HCEC 1CT (cell line): ENCODE measurements at regions not wholly inside any gene's neighbourhood (a gene's known extent, or its start where the extent isn't known, plus 50 kb on each side); places are given as distances from the start of the nearest gene placed in this dataset.
A peak's percentile ranks its signal among the peaks of the same experiment; 100 is the strongest.

Source experiments
- DNase-seq: peaks from one replicate; pipeline ENCODE4 v3.0.0-alpha.2; 2017

GRCh38 chr6:145306489-145306888 is 428.8 kb downstream of the EPM2A start:
- no peak for DNase-seq

- DNase-seq = peak; percentile 94
Observed at GRCh38 chr6:145309842-145310535, 425.3 kb downstream of the EPM2A start.

- no peak for DNase-seq
Observed at GRCh38 chr6:145312481-145312880, 422.8 kb downstream of the EPM2A start.

DNA sequence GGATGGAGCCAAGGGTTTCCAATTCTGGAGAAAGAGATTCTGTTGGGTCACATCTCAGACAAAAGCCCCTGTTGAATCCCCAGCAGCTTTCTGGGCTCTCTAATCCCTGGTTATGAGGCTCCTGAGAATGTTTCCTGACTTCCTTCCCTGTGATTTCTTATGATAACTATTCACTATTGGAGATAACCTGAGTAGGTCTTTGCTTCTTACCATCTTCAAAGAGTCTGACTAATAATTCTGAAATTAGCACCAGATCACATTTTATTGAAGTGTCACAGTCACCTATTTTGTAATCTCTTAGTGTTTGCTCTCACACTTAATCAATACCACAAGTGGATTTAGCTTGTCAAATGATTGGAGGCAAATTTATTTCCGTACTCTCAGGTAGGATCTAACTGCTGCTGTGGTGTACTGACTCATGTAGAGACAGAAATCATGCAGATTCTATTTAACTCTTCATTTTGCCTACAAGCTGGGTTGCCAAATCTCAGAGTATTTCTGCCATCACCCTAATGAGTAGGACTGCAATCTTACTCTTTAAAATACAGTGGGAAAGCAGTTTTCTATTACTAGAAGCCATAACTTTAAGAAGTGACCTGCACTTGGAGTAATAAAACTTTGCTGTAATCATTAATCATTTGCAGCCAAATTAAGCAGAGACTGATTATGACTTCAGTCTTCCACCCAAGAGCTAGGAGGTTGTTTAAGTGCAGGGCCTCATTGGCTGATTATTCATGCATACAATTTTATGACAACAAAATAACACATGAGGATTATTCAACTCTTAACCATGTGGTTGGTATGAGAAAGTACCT is 422.1 kb downstream of the EPM2A start:
- peak; percentile 10 for DNase-seq

DNA sequence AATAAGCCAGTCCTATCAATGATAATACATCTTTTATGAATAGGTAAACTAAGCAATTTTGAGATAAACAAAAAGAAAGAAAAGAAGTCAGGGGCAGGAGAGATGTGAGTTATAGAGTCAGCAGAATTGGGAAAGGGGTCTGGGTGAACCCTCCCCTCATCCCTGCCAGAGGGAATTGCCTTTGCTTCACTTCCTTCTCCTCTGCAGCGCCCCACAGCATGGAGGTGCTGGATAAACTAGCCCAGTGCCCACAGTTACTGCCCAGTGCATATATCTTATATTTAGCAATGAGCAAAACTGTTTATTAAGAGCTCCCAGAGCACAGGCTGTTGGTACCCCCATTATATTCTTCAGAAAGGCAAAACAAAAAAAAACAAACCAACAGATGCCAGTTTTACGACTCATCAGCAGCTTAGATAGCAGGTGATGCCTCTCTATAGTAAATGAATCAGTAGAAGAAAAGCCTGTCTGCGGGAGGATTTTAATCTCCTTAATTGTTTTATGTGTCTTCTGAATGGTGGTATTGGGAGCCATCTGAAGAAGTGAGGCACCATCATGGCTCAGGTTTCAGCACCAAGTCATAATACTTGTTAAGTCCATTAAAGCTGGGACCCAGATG is 419.2 kb downstream of the EPM2A start:
- peak; percentile 14 for DNase-seq

- DNase-seq = no peak
Observed at GRCh38 chr6:145318952-145319351, 416.4 kb downstream of the EPM2A start.

GRCh38 chr6:145319605-145320004 is 415.7 kb downstream of the EPM2A start:
- DNase-seq = no peak

DNA sequence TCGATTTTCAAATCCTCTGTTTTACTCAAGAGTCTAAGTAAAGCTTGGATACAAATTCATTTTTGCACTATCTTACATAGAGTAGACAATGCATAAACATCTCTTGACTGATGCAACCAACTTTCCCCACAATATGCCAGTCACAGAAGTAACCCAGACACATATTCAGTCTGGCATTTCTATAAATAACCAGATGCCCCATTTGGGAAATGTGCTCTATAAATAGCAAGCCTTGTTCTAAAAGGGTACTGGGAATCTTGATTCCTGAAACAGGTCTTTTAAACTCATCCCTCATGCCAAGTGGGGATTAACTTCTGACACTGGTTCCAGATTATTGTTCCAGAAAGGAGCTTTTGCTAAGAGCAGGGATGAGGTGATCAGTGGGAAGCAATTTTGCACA is 411.7 kb downstream of the EPM2A start:
- no peak for DNase-seq

DNA sequence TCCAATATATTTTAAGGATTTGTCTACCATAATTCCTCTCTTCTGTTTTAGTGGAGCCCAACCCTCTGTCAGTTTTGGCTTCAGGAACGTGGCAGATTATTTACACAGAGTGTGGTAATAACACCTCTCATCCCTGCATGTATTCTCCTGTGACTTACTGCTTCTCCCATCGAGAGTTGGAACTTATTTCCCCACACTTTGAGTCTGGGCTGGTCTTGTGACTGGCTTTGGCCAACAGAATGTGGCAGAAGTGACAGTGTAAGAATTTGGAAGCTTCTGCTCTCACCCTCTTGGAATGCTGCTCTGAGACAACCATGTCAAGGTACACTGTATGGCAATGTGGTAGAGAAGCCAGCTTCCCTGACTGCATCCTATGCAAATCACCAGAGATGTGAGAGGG is 407.7 kb downstream of the EPM2A start:
- DNase-seq = no peak

- no peak for DNase-seq
Observed at GRCh38 chr6:145329257-145329656, 406.1 kb downstream of the EPM2A start.

DNA sequence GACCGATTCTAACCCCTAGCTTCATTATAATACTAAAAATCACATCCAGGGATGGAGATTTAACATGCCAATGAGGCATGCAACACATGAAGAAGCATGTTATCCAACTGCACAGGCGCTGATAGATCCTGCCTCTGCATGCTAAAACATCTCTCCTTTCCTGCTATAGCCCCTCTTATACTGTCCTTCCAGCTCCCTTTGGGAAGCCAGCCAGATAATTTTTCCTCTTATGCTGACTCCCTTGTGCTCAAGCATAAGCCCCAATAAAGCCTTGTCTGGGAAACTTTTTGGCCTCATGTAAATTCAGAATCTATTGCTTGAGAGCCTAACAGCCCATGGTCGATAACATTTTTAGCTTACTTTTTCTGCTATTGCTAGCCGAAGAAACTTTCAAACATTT is 404.3 kb downstream of the EPM2A start:
- no peak for DNase-seq

GRCh38 chr6:145332011-145332410 is 403.3 kb downstream of the EPM2A start:
- DNase-seq = no peak

- DNase-seq = no peak
Observed at GRCh38 chr6:145336119-145336518, 399.2 kb downstream of the EPM2A start.

DNA sequence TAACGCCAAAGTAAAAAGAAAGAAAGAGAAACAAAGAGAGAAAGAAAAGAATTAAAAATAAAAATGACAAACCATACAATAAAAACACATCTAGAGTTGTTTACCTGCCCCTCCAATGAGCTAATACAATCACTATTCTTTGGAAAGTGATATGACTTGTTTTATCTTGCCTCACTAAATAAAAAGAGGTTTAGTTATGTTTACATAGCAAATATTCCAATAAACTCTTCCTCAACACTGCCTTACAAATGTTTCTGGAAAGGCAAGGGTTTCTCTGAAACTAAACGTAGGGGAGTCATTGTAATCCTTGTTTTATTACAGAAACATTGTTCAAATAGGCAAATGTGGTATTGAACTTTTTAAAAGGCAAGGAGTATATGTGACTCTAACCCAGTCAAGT is 396.2 kb downstream of the EPM2A start:
- DNase-seq = no peak

DNA sequence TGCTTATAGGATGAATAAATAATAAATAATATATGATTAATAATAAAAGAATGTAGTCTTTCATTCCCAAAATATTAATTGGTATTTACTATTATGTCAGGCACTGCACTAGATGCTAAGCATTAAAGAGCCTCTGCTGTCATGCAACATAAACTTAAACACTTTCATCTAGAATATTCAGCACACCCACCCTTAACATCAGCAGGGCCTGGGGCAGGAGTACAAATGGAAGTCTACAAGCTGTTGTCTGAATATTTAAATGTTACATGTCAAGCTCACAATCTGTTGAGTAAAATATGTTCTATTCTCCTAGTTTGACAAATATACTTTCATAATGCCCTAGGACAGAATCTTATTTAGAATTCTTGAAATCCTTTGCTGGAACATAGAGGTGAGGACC is 395.1 kb downstream of the EPM2A start:
- DNase-seq = no peak

DNA sequence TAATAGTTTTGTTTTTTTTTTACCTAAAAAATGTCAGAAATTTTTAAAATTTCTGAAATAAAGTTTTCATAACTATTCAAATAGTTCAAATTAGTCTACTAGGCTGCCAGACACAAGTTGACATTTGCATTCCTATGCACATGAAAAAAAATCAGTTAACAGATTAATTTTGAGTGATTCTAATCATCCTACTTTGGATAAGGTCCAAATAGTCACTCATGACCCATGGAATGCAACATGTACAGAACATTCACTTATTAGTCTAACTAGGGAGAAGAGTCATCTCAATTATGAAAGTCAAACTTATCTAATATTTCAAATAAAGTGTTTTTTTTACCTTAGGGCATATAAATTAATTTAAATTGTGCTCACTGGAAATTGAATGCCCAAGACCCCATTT is 390.2 kb downstream of the EPM2A start:
- no peak for DNase-seq

DNA sequence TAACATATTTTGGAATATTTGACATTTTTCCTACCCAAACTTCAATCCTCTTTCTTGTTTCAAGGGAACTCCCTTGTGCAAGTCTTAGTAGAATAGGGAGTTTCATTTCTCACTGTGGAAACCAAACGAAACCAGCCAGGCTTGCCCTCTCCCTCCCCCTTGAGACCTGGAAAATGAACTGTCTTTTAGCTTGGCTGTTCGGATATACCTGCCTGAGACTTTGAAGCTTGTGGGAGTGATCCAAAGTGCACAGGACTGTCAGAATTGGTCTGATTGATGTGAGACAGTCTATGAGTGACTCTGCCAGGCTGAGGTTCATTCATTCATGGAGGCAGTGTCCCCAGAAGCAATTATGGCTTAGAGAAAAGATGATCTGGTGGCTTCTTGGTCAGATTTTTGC is 388.1 kb downstream of the EPM2A start:
- no peak for DNase-seq

DNA sequence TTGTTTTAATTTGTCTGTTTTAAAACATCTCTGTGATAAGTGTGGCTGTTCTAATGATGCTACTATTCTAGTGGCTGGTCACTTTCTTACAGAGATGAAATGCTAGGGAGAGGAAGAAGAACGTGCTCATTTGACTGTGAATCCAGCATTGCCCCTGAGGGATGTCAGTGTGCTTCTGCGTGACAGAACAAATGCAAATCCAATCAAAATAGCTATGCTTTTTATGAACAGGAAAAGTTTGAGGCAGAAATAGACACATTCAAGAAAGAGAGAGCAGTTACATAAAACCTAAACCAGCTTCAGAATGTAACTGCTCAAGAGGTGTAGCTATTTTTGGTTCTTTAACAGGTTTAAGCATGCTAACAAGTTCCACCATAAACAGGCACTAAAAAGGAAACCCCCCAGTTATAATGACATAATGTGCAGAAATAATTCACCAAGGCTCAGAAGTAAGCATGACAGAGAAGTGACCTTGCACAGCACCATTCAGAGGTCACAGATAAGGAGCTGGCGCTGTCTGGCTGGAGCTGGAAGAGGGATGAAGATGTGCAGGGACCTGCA is 385.3 kb downstream of the EPM2A start:
- no peak for DNase-seq

DNA sequence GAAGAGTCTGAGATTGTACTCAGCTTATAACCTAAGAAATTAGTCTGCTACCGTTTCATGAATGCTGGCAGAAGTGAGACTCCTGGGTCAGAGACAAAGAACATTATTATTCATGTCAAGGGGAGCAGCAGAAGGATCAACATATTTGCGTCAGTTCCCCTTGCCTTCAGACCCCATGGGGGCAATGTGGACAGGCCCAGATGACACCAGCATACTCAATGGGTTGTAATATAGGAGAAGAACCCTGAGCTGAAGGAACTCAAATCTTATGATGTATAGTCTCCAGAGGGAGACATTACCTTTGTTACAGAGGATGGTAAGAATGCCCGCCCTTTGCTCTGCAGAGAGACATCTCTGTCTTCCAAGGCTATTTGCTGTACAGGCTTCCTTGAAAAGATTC is 384.4 kb downstream of the EPM2A start:
- DNase-seq = no peak

DNA sequence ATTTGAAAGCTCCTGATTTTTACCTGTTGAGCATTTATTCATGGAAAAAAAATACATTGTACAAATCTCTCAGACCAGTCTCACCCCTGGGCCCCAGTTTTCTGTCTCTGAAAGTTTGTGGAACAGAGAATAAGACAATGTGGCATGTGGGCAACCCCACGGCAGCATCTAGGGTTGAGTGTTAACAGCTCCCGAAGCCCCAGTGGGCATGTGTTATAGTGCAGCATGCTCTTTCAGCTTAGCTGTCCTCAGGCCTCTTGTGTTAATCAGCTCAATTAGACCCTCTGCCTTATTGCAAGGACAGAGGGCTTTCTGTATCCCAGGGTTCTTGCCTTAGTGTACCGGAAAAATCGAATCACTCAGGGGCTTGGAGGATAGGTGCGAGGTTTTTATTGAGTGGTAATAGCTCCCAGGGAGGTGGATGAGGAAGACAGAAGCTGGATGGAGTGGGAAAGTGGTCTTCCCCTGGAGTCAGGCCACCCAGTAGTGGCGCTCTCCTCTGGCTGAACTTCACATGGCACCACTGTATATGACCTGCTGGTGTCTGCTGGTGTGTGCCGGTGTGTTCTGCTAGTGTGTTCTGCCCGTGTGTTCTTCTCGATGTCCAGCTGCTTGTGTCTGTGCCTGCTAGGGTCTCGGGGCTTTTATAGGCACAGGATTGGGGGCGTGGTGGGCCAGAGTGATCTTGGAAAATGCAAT is 382.8 kb downstream of the EPM2A start:
- no peak for DNase-seq

DNA sequence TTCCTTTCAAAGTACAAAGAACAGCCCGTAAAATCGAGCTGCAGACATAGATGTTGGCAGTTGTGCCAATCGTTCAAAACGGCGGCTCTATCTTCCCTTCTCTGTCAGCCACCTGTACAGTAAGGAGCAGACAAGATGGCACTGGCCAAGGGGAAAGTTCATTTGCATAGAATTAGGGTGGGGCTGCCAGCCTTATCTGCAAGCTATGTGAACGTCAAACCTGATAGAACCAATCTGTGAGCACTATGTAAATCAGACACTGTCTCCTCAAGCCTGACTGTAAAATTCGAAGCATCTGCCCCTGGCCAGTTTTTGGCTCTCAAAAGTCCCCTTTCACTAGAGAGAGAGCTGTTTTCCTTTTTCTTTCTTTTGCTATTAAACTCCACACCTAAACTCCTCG is 374.5 kb downstream of the EPM2A start:
- no peak for DNase-seq

DNA sequence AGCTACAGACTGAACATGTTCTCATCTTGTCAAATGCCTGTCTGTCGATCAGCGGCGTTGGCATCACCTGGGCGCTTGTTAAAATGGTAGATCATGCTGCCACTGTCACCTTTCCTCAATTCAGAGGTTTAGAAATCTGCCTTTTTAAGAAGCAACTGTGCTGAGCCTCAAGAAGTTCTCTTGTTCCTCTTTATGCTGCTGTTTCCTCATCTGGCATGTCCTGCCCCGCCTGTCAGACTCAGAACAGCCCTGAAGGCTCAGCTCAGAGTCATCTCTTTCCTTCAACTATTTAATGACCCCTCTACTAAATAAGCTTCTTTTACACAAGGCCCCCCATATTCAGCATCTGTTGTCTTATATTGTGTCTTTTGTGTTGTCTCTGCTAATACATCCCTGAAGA is 368.2 kb downstream of the EPM2A start:
- no peak for DNase-seq

DNA sequence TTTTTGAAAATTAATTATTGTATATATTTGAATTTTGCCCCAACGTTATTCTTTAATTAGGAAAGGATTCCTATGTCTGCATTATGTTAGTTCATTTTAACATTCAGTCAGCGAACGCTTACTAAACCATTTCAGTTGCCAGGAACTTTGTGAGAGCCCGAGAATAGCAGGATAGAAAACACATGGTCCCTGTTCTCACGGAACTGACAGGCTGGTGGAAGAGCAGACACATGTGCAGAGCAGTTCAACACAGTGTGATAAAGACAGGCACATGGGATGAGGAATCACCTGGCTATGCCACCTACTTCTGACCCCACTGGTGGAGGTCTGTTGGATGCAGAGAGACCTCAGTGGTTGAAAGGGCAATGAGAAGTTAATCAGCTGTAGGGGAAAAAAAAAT is 367.2 kb downstream of the EPM2A start:
- no peak for DNase-seq
